Tongue (tissue), 1 donor: ENCODE measurements at regions not wholly inside any gene's neighbourhood (a gene's known extent, or its start where the extent isn't known, plus 50 kb on each side); places are given as distances from the start of the nearest gene placed in this dataset.
A peak's percentile ranks its signal among the peaks of the same experiment; 100 is the strongest.

Experiments used
- DNase-seq: peaks from one replicate; pipeline ENCODE4 v3.0.0-alpha.2; 2015

- DNase-seq: no peak
Measured at GRCh38 chr1:30819244-30819571, 61.6 kb upstream of the LAPTM5 start.

- DNase-seq: peak; percentile 50
Measured at GRCh38 chr1:30818568-30819243, 61.1 kb upstream of the LAPTM5 start.

- DNase-seq: no peak
Measured at GRCh38 chr1:30817548-30817947, 60.0 kb upstream of the LAPTM5 start.

GRCh38 chr1:30817077-30817438, 59.5 kb upstream of the LAPTM5 start:
- no peak for DNase-seq

GRCh38 chr1:30816211-30817076, 58.9 kb upstream of the LAPTM5 start:
- peak; percentile 87 for DNase-seq

GRCh38 chr1:30815556-30815955, 58.0 kb upstream of the LAPTM5 start:
- DNase-seq: no peak

- no peak for DNase-seq
Measured at GRCh38 chr1:30814292-30814691, 56.7 kb upstream of the LAPTM5 start.

- no peak for DNase-seq
Measured at GRCh38 chr1:30812076-30812475, 54.5 kb upstream of the LAPTM5 start.

GRCh38 chr1:30811187-30811586, 53.6 kb upstream of the LAPTM5 start:
- no peak for DNase-seq

- DNase-seq: no peak
Measured at GRCh38 chr1:30810416-30811080, 53.0 kb upstream of the LAPTM5 start.

GRCh38 chr1:30809514-30810263, 52.1 kb upstream of the LAPTM5 start:
- DNase-seq: peak; percentile 38

GRCh38 chr1:30808067-30808662, 50.6 kb upstream of the LAPTM5 start:
- DNase-seq: no peak

GRCh38 chr1:30807318-30808066, 49.9 kb upstream of the LAPTM5 start:
- peak; percentile 73 for DNase-seq
